Tibial nerve (tissue), 4 donors: ENCODE measurements at regions not wholly inside any gene's neighbourhood (a gene's known extent, or its start where the extent isn't known, plus 50 kb on each side); places are given as distances from the start of the nearest gene placed in this dataset.

Experiments
- CTCF ChIP-seq, 5 experiments: fragments of 200-600 bp in 3 of 5; fragments of 450-650 bp in 2 of 5; sonication (generic) in 3 of 5; IDR thresholded peaks; one replicate each; pipeline ENCODE4 v1.5.1; 2016 to 2019; ENCODE audit warnings: antibody characterized with exemption in 5 of 5, mild to moderate bottlenecking in 3 of 5, moderate library complexity in 2 of 5
- EP300 ChIP-seq, 2 donors: sonication (generic); formaldehyde crosslinking; IDR thresholded peaks; one replicate each; pipeline ENCODE4 v1.6.1; 2017; ENCODE audit warnings: antibody characterized with exemption in 2 of 2, mild to moderate bottlenecking in 1 of 2
- POLR2A ChIP-seq, 2 donors: fragments of 450-650 bp; IDR thresholded peaks; one replicate each; pipeline ENCODE4 v1.6.1; 2017; ENCODE audit warnings: antibody characterized with exemption in 2 of 2, mild to moderate bottlenecking in 2 of 2, moderate library complexity in 2 of 2

GRCh38 chr6:81353262-81353661, 399.2 kb downstream of the TENT5A start:
- TF ChIP-seq CTCF (IDR thresholded peaks at IDR 0.05) (no peak), POLR2A (IDR thresholded peaks at IDR 0.05) (no peak), EP300 (IDR thresholded peaks at IDR 0.05) (no peak)
